BLaER1 treated with 17β-estradiol and CSF1 and Interleukin-3, amounts not matched to agents 10 nM and 100 nM (cell line): ENCODE measurements at regions not wholly inside any gene's neighbourhood (a gene's known extent, or its start where the extent isn't known, plus 50 kb on each side); places are given as distances from the start of the nearest gene placed in this dataset.

Experiments
- H3K27ac ChIP-seq, 11 experiments: shearing (Covaris generic); formaldehyde crosslinking; 2 replicates each; pipeline ENCODE4 v1.8.1; 2022
- H3K27me3 ChIP-seq, 11 experiments: shearing (Covaris generic); formaldehyde crosslinking; 2 replicates each; pipeline ENCODE4 v1.8.1; 2022
- H3K36me3 ChIP-seq, 11 experiments: shearing (Covaris generic); formaldehyde crosslinking; 2 replicates each; pipeline ENCODE4 v1.8.1; 2022
- H3K4me1 ChIP-seq, 10 experiments: shearing (Covaris generic); formaldehyde crosslinking; 2 replicates each; pipeline ENCODE4 v1.8.1; 2022
- H3K4me2 ChIP-seq, 11 experiments: shearing (Covaris generic); formaldehyde crosslinking; 2 replicates each; pipeline ENCODE4 v1.8.1; 2022
- H3K4me3 ChIP-seq, 10 experiments: shearing (Covaris generic); formaldehyde crosslinking; 2 replicates each; pipeline ENCODE4 v1.8.1; 2022
- H3K9ac ChIP-seq, 11 experiments: shearing (Covaris generic); formaldehyde crosslinking; 2 replicates each; pipeline ENCODE4 v1.8.1; 2022
- H3K9me3 ChIP-seq, 11 experiments: shearing (Covaris generic); formaldehyde crosslinking; replicated peaks in 1 of 11; 2 replicates each; pipeline ENCODE4 v1.8.1; 2022
- H4K20me1 ChIP-seq, 11 experiments: shearing (Covaris generic); formaldehyde crosslinking; 2 replicates each; pipeline ENCODE4 v1.8.1; 2022
- Cebpa-rat ChIP-seq, 11 experiments: shearing (Covaris generic); IDR thresholded peaks; 2 replicates each; pipeline ENCODE4 v1.8.1; 2022

- Histone ChIP-seq H3K27ac (no peak overlapping the region), H3K4me2 (no peak overlapping the region), H3K9me3 (peaks cover 0 to 14% (median 4%) of the 10 kb centered on the region in 11 experiments; a peak in 10 of 22 replicates), H3K4me3 (no peak overlapping the region), H3K9ac (no peak overlapping the region), H4K20me1 (no peaks in the 10 kb centered on the region), H3K36me3 (no peaks in the 10 kb centered on the region), H3K4me1 (peaks cover 0 to 12% (median 8%) of the 10 kb centered on the region in 10 experiments; a peak in 12 of 20 replicates), H3K27me3 (no peaks in the 10 kb centered on the region)
- TF ChIP-seq Cebpa-rat (IDR thresholded peaks at IDR 0.05), result no peak
Measured at GRCh38 chr6:115004204-115004603, 661.4 kb upstream of the HS3ST5 start.

DNA sequence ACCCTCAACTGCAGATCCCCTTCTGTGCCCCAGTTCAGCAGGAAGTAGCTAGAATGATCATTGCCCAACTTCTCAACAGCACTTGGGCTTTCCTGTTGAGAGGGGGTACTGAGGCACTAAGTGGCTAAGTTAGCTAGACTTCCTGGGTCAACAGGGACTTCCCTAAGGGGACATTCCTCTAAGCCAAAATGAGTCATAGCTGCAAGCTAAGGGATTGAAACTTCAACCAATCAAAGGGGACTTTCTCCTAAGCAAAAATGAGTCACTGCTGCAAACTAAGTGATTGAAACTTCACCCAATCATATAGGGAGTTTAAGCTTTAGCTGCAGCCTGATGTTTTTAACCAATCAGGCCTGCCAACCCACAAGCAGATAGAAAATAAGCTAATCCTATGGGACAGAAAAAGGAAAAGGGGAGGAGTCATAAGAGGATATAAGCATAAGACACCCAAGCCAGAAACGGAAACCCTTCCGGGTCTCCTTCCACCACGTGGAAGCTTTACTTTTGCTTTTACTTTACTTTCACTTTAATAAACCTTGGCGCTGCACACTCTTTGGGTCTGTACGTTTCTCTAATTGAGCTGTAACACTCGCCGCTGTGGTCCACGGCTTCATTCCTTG lies 659.0 kb upstream of the HS3ST5 start:
- H3K4me2 ChIP-seq, result no peak overlapping the region

DNA sequence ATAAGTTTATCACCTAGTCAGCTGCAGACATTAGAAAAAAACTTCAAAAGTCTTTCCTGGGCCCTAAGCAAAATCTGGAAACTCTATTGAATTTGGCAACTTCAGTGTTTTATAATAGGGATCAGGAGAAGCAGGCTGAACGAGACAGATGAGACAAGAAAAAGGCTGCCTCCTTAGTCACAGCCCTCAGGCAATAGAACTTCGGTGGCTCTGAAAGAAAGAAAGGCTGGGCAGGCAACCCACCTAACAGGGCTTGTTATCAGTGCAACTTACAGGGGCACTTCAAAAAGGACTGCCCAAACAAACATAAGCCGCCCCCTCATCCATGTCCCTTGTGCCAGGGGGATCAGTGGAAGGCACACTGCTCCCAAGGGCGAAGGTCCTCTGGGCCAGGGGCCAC lies 657.9 kb upstream of the HS3ST5 start:
- no peak overlapping the region for H3K9ac ChIP-seq
- H3K36me3 ChIP-seq, result no peaks in the 10 kb centered on the region
- no peak for TF ChIP-seq Cebpa-rat (IDR thresholded peaks at IDR 0.05)
- H3K4me3 ChIP-seq, result no peak overlapping the region
- no peaks in the 10 kb centered on the region for H4K20me1 ChIP-seq
- no peaks in the 10 kb centered on the region for H3K27me3 ChIP-seq
- H3K27ac ChIP-seq, result no peak overlapping the region
- peaks cover 0 to 31% (median 7%) of the 10 kb centered on the region in 11 experiments; a peak in 13 of 22 replicates for H3K9me3 ChIP-seq
- H3K4me1 ChIP-seq, result peaks cover 0 to 13% (median 10%) of the 10 kb centered on the region in 10 experiments; a peak in 12 of 20 replicates
- no peak overlapping the region for H3K4me2 ChIP-seq

More for the DNA sequence above, 659.0 kb upstream of the HS3ST5 start:
- peaks cover 0 to 31% (median 7%) of the 10 kb centered on the region in 11 experiments; a peak in 13 of 22 replicates for H3K9me3 ChIP-seq
- H3K27me3 ChIP-seq, result no peaks in the 10 kb centered on the region
- no peak for TF ChIP-seq Cebpa-rat (IDR thresholded peaks at IDR 0.05)
- H3K36me3 ChIP-seq, result no peaks in the 10 kb centered on the region
- H3K4me3 ChIP-seq, result no peak overlapping the region
- H4K20me1 ChIP-seq, result no peaks in the 10 kb centered on the region
- H3K4me1 ChIP-seq, result peaks cover 0 to 13% (median 10%) of the 10 kb centered on the region in 10 experiments; a peak in 12 of 20 replicates
- H3K9ac ChIP-seq, result no peak overlapping the region
- H3K27ac ChIP-seq, result no peak overlapping the region

DNA sequence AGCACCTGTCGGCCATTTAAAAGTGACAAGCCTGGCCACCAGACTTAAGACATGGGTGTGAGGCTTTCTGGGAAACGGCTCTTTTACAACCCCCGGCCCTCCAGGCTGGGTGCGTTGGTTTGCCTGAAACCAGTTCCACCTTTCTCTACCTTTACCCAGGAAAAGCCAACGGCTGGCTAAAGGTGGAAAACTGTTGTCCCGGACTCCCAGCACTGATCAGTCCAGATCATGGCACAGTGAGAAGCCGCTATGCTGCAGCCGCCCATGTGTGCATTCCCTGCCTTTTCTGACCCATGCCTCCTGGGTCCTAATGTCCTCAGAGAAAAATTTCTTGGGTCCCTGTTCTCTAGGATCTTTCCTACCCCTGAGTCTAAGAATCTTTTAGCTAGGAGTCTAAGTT lies 655.7 kb upstream of the HS3ST5 start:
- Histone ChIP-seq H3K4me1 (peaks cover 0 to 13% (median 0%) of the 10 kb centered on the region in 10 experiments; a peak in 3 of 20 replicates), H3K27me3 (no peaks in the 10 kb centered on the region), H3K4me3 (no peak overlapping the region), H3K9ac (no peak overlapping the region), H3K36me3 (no peaks in the 10 kb centered on the region), H3K27ac (peak overlapping the region in 3 of 11 experiments; percentile 41 to 47 (median 43); a peak in 5 of 22 replicates), H3K4me2 (peak overlapping the region in 3 of 11 experiments; percentile 11 to 14 (median 13); a peak in 2 of 22 replicates), H4K20me1 (no peaks in the 10 kb centered on the region), H3K9me3 (peaks cover 0 to 31% (median 7%) of the 10 kb centered on the region in 11 experiments; a peak in 13 of 22 replicates)
- TF ChIP-seq Cebpa-rat (IDR thresholded peaks at IDR 0.05), result no peak

DNA sequence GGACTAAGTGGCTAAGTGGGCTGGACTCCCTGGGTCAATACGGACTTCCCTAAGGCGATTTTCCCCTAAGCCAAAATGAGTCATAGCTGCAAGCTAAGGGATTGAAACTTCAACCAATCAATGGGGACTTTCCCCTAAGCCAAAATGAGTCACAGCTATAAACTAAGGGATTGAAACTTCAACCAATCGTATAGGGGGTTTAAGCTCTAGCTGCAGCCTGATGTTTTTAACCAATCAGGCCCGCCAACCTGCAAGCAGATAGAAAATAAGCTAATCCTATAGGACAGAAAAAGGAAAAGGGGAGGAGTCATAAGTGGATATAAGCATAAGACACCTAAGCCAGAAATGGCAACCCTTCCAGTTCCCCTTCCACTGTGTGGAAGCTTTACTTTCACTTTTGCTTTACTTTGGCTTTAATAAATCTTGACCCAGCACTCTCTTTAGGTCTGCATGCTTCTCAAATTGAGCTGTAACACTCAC lies 655.0 kb upstream of the HS3ST5 start:
- H3K4me1 ChIP-seq, result peaks cover 0 to 13% (median 0%) of the 10 kb centered on the region in 10 experiments; a peak in 3 of 20 replicates
- TF ChIP-seq Cebpa-rat (IDR thresholded peaks at IDR 0.05), result no peak
- peaks cover 0 to 31% (median 7%) of the 10 kb centered on the region in 11 experiments; a peak in 13 of 22 replicates for H3K9me3 ChIP-seq
- H3K27me3 ChIP-seq, result no peaks in the 10 kb centered on the region
- H3K27ac ChIP-seq, result peak overlapping the region in 3 of 11 experiments; percentile 41 to 47 (median 43); a peak in 5 of 22 replicates
- H3K4me2 ChIP-seq, result peak overlapping the region in 3 of 11 experiments; percentile 11 to 14 (median 13); a peak in 3 of 22 replicates
- no peaks in the 10 kb centered on the region for H3K36me3 ChIP-seq
- no peak overlapping the region for H3K9ac ChIP-seq
- no peaks in the 10 kb centered on the region for H4K20me1 ChIP-seq
- H3K4me3 ChIP-seq, result no peak overlapping the region

- Histone ChIP-seq H3K27me3 (no peaks in the 10 kb centered on the region), H4K20me1 (no peaks in the 10 kb centered on the region), H3K4me1 (peaks cover 0 to 6% (median 0%) of the 10 kb centered on the region in 10 experiments; a peak in 1 of 20 replicates), H3K9ac (no peak overlapping the region), H3K36me3 (no peaks in the 10 kb centered on the region), H3K4me3 (no peak overlapping the region), H3K4me2 (no peak overlapping the region), H3K9me3 (peaks cover 0 to 17% (median 7%) of the 10 kb centered on the region in 11 experiments; a peak in 12 of 22 replicates), H3K27ac (no peak overlapping the region)
- TF ChIP-seq Cebpa-rat (IDR thresholded peaks at IDR 0.05), result no peak
Measured at GRCh38 chr6:114995526-114995925, 652.7 kb upstream of the HS3ST5 start.

GRCh38 chr6:114989279-114989964 lies 646.6 kb upstream of the HS3ST5 start:
- Histone ChIP-seq H3K36me3 (no peaks in the 10 kb centered on the region), H3K4me2 (peak overlapping the region; percentile 43 to 80 (median 69)), H3K4me3 (no peak overlapping the region), H4K20me1 (no peaks in the 10 kb centered on the region), H3K9ac (peak overlapping the region in 5 of 11 experiments; percentile 16 to 52 (median 21); a peak in 9 of 22 replicates), H3K4me1 (peaks cover 10 to 40% (median 32%) of the 10 kb centered on the region in 10 experiments), H3K9me3 (peaks cover 0 to 16% (median 4%) of the 10 kb centered on the region in 11 experiments; a peak in 8 of 22 replicates), H3K27ac (peak overlapping the region; percentile 47 to 80 (median 71); a peak in 21 of 22 replicates), H3K27me3 (no peaks in the 10 kb centered on the region)
- TF ChIP-seq Cebpa-rat (IDR thresholded peaks at IDR 0.05), result peak in 4 of 11 experiments; percentile 23 to 27 (median 26); a peak in 2 of 22 replicates

- H3K27me3 ChIP-seq, result no peaks in the 10 kb centered on the region
- no peak overlapping the region for H3K4me3 ChIP-seq
- TF ChIP-seq Cebpa-rat (IDR thresholded peaks at IDR 0.05), result no peak
- H4K20me1 ChIP-seq, result no peaks in the 10 kb centered on the region
- H3K9me3 ChIP-seq, result peaks cover 0 to 16% (median 4%) of the 10 kb centered on the region in 11 experiments; a peak in 8 of 22 replicates
- no peaks in the 10 kb centered on the region for H3K36me3 ChIP-seq
- peak overlapping the region in 9 of 11 experiments; percentile 19 to 80 (median 55); a peak in 14 of 22 replicates for H3K4me2 ChIP-seq
- H3K4me1 ChIP-seq, result peaks cover 10 to 40% (median 32%) of the 10 kb centered on the region in 10 experiments
- peak overlapping the region in 10 of 11 experiments; percentile 37 to 80 (median 68); a peak in 18 of 22 replicates for H3K27ac ChIP-seq
- peak overlapping the region in 4 of 11 experiments; percentile 30 to 38 (median 34); a peak in 4 of 22 replicates for H3K9ac ChIP-seq
Measured at GRCh38 chr6:114987281-114987680, 644.5 kb upstream of the HS3ST5 start.

DNA sequence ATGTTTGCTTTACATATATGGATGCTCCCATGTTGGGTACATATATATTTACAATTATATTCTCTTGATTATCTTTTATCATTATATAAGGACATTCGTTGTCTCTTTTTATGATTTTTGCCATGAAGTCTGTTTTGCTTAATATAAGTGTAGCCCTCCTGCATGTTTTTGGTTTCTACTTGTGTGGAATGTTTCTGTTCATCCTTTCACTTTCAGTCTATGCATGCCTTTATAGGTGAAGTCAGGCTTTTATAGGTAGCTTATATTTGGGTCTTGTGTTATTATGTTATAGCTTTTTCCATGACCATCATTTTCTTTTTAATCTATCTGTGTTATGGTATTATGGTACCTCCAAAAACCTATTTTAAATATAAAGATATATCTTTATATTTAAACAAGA lies 612.5 kb upstream of the HS3ST5 start:
- H3K4me1 ChIP-seq, result no peaks in the 10 kb centered on the region
- no peaks in the 10 kb centered on the region for H3K36me3 ChIP-seq
- H4K20me1 ChIP-seq, result no peaks in the 10 kb centered on the region
- H3K4me2 ChIP-seq, result no peak overlapping the region
- TF ChIP-seq Cebpa-rat (IDR thresholded peaks at IDR 0.05), result no peak
- H3K9me3 ChIP-seq, result peaks cover 8 to 16% (median 10%) of the 10 kb centered on the region in 11 experiments; a peak in 20 of 22 replicates
- no peaks in the 10 kb centered on the region for H3K27me3 ChIP-seq
- H3K27ac ChIP-seq, result no peak overlapping the region
- no peak overlapping the region for H3K4me3 ChIP-seq
- H3K9ac ChIP-seq, result no peak overlapping the region
